ENCODE measurements at regions not wholly inside any gene's neighbourhood (a gene's known extent, or its start where the extent isn't known, plus 50 kb on each side); places are given as distances from the start of the nearest gene placed in this dataset.

GRCh38 chr5:158175934-158176481 lies 317.1 kb upstream of the CLINT1 start:
- TF ChIP-seq, protein P1, sequence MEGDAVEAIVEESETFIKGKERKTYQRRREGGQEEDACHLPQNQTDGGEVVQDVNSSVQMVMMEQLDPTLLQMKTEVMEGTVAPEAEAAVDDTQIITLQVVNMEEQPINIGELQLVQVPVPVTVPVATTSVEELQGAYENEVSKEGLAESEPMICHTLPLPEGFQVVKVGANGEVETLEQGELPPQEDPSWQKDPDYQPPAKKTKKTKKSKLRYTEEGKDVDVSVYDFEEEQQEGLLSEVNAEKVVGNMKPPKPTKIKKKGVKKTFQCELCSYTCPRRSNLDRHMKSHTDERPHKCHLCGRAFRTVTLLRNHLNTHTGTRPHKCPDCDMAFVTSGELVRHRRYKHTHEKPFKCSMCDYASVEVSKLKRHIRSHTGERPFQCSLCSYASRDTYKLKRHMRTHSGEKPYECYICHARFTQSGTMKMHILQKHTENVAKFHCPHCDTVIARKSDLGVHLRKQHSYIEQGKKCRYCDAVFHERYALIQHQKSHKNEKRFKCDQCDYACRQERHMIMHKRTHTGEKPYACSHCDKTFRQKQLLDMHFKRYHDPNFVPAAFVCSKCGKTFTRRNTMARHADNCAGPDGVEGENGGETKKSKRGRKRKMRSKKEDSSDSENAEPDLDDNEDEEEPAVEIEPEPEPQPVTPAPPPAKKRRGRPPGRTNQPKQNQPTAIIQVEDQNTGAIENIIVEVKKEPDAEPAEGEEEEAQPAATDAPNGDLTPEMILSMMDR (conservative IDR thresholded peaks at IDR 0.05 in 1 of 2, IDR thresholded peaks at IDR 0.05 in 1 of 2; ENCODE audit: extremely low read depth in 1 of 2, insufficient read depth in 1 of 2, low read depth in 1 of 2, low read length in 2 of 2) = no peak
- TF ChIP-seq EZH2 (IDR thresholded peaks at IDR 0.05; ENCODE audit: borderline replicate concordance, low read length) = no peak
